Transverse colon (tissue), 3 donors: ENCODE measurements at regions not wholly inside any gene's neighbourhood (a gene's known extent, or its start where the extent isn't known, plus 50 kb on each side); places are given as distances from the start of the nearest gene placed in this dataset.

Source experiments
- EP300 ChIP-seq: sonication (generic); formaldehyde crosslinking; IDR thresholded peaks from one replicate; pipeline ENCODE4 v1.6.1; 2017; ENCODE audit warnings: antibody characterized with exemption, low read depth
- TF ChIP-seq, protein P1 (sequence below), 5 experiments: fragments of 200-600 bp in 3 of 5; fragments of 450-650 bp in 2 of 5; sonication (generic) in 3 of 5; IDR thresholded peaks; 1 replicate in 2 of 5; 2 replicates in 3 of 5; pipeline ENCODE4 v1.5.1; 2016 to 2017; ENCODE audit warnings: antibody characterized with exemption in 5 of 5, inconsistent platforms in 3 of 5, mild to moderate bottlenecking in 2 of 5, moderate library complexity in 1 of 5

DNA sequence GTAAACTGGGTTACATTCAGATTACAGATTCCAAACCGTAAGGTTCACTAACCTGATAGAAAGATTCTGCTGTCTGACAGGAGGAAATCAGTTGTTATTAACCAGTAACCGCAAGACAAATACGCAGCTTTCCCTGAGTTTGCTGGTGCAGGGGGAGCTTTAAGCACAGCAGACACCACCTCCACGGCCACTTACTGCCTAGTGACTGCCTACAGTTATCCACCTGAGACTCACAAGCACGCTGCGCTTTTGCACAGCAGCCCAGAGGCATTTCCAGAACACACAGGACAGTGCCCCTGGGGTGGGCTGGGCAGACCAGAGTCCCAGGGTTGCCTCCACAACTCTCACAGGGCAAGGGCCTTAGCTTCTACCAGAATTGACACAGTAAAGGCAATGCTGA lies 90.9 kb downstream of the CTTN start:
- TF ChIP-seq EP300 = no peak
- TF ChIP-seq, protein P1, sequence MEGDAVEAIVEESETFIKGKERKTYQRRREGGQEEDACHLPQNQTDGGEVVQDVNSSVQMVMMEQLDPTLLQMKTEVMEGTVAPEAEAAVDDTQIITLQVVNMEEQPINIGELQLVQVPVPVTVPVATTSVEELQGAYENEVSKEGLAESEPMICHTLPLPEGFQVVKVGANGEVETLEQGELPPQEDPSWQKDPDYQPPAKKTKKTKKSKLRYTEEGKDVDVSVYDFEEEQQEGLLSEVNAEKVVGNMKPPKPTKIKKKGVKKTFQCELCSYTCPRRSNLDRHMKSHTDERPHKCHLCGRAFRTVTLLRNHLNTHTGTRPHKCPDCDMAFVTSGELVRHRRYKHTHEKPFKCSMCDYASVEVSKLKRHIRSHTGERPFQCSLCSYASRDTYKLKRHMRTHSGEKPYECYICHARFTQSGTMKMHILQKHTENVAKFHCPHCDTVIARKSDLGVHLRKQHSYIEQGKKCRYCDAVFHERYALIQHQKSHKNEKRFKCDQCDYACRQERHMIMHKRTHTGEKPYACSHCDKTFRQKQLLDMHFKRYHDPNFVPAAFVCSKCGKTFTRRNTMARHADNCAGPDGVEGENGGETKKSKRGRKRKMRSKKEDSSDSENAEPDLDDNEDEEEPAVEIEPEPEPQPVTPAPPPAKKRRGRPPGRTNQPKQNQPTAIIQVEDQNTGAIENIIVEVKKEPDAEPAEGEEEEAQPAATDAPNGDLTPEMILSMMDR (IDR thresholded peaks at IDR 0.05) = no peak
